H1 (cell line): ENCODE measurements at regions not wholly inside any gene's neighbourhood (a gene's known extent, or its start where the extent isn't known, plus 50 kb on each side); places are given as distances from the start of the nearest gene placed in this dataset.
A peak's percentile ranks its signal among the peaks of the same experiment; 100 is the strongest.

Experiments used
- CTCF ChIA-PET: fragments of 300-600 bp; sonication (Branson Sonifier 250); formaldehyde crosslinking; loops from one replicate; lab custom pipeline; 2021; ENCODE audit not compliant: partially characterized antibody; lab: Charles Lee
- POLR2A ChIA-PET: fragments of 300-600 bp; sonication (Branson Sonifier 250); formaldehyde crosslinking; loops from one replicate; lab custom pipeline; 2021; ENCODE audit warnings: inconsistent platforms; ENCODE audit not compliant: partially characterized antibody; lab: Charles Lee
- DNase-seq, 2 experiments: peaks; one replicate each; pipeline versions ENCODE4 v3.0.0 to v3.0.0-alpha.2; 2010 to 2022; ENCODE audit warnings: low spot score in 2 of 2, low read depth in 1 of 2, mixed read lengths in 1 of 2
- FAIRE-seq: peaks from 2 replicates; lab custom pipeline; 2011; peaks lifted over from hg19 to GRCh38; lab: Jason Lieb, UNC
- H2AFZ ChIP-seq: 2 replicates; pipeline ENCODE4 v1.8.1; 2012; ENCODE audit warnings: low read length, inconsistent platforms
- H2AK5ac ChIP-seq: 2 replicates; pipeline ENCODE4 v1.6.1; 2013; ENCODE audit warnings: low read depth, low read length
- H2BK120ac ChIP-seq: replicated peaks from 2 replicates; pipeline ENCODE3; 2013; ENCODE audit warnings: low read depth, low read length, inconsistent platforms
- H2BK12ac ChIP-seq: 2 replicates; pipeline ENCODE4 v1.6.1; 2013; ENCODE audit warnings: low read depth, low read length
- H2BK15ac ChIP-seq: 2 replicates; pipeline ENCODE4 v1.6.1; 2013; ENCODE audit warnings: low read length
- H2BK20ac ChIP-seq: 2 replicates; pipeline ENCODE4 v1.6.1; 2013; ENCODE audit warnings: low read length
- H2BK5ac ChIP-seq: 2 replicates; pipeline ENCODE4 v1.6.1; 2013; ENCODE audit warnings: low read depth, low read length
- H3K14ac ChIP-seq: 2 replicates; pipeline ENCODE4 v1.6.1; 2013; ENCODE audit warnings: inconsistent platforms; ENCODE audit not compliant: insufficient read length
- H3K18ac ChIP-seq: 2 replicates; pipeline ENCODE4 v1.6.1; 2013; ENCODE audit warnings: low read length; ENCODE audit errors: extremely low read depth
- H3K23ac ChIP-seq: 2 replicates; pipeline ENCODE4 v1.6.1; 2013; ENCODE audit warnings: inconsistent platforms; ENCODE audit not compliant: insufficient read length
- H3K23me2 ChIP-seq: 2 replicates; pipeline ENCODE4 v1.6.1; 2013; ENCODE audit warnings: low read depth, low read length
- H3K27ac ChIP-seq: 2 replicates; pipeline ENCODE4 v1.6.1; 2011; ENCODE audit warnings: low read depth, low read length, inconsistent platforms
- H3K27me3 ChIP-seq, 4 experiments: replicated peaks in 1 of 4; 1 replicate in 1 of 4; 2 replicates in 3 of 4; pipeline versions ENCODE4 v1.6.1 to v1.8.1; 2011 to 2013; ENCODE audit warnings: low read length in 3 of 4, mild to moderate bottlenecking in 3 of 4, inconsistent platforms in 2 of 4, mixed read lengths in 2 of 4, moderate library complexity in 1 of 4; ENCODE audit not compliant: control insufficient read depth in 3 of 4, insufficient read depth in 3 of 4; ENCODE audit errors: extremely low read depth in 1 of 4
- H3K36me3 ChIP-seq, 4 experiments: 2 replicates each; pipeline versions ENCODE4 v1.6.1 to v1.8.1; 2011 to 2013; ENCODE audit warnings: mild to moderate bottlenecking in 4 of 4, low read length in 3 of 4, moderate library complexity in 2 of 4, control low read depth in 1 of 4, inconsistent platforms in 1 of 4; ENCODE audit not compliant: insufficient read depth in 4 of 4, control insufficient read depth in 2 of 4
- H3K4ac ChIP-seq: replicated peaks from 2 replicates; pipeline ENCODE3; 2013; ENCODE audit warnings: low read length, low read depth, mixed read lengths, inconsistent platforms; ENCODE audit not compliant: insufficient read length
- H3K4me1 ChIP-seq, 4 experiments: replicated peaks in 1 of 4; 1 replicate in 1 of 4; 2 replicates in 3 of 4; pipeline versions ENCODE4 v1.6.1 to v1.8.1; 2011 to 2013; ENCODE audit warnings: low read length in 3 of 4, inconsistent platforms in 2 of 4, mixed read lengths in 1 of 4; ENCODE audit not compliant: insufficient read depth in 4 of 4, control insufficient read depth in 3 of 4
- H3K4me2 ChIP-seq, 2 experiments: 2 replicates each; pipeline versions ENCODE4 v1.6.1 to v1.8.1; 2011 to 2013; ENCODE audit warnings: low read depth in 2 of 2, low read length in 2 of 2, control low read depth in 1 of 2, inconsistent platforms in 1 of 2, mild to moderate bottlenecking in 1 of 2; ENCODE audit not compliant: insufficient read depth in 1 of 2
- H3K4me3 ChIP-seq, 4 experiments: fragments of 200-600, 300-600 bp in 1 of 4; sonication (generic), shearing (Covaris generic), sonication (Bioruptor Twin) in 1 of 4; 2 replicates each; pipeline versions ENCODE4 v1.5.1 to v1.8.1; 2011 to 2016; ENCODE audit warnings: low read length in 4 of 4, low read depth in 3 of 4, control low read depth in 2 of 4, inconsistent platforms in 2 of 4, mild to moderate bottlenecking in 2 of 4, mixed read lengths in 1 of 4, moderate library complexity in 1 of 4; ENCODE audit not compliant: insufficient read depth in 2 of 4; ENCODE audit errors: extremely low read depth in 1 of 4
- H3K56ac ChIP-seq: replicated peaks from 2 replicates; pipeline ENCODE3; 2013; ENCODE audit warnings: low read depth, mild to moderate bottlenecking, mixed read lengths, low read length, inconsistent platforms; ENCODE audit not compliant: insufficient read length
- H3K79me1 ChIP-seq: 2 replicates; pipeline ENCODE4 v1.6.1; 2013; ENCODE audit warnings: low read depth, low read length, control low read depth
- H3K79me2 ChIP-seq, 2 experiments: 2 replicates each; pipeline versions ENCODE4 v1.6.1 to v1.8.1; 2012 to 2013; ENCODE audit warnings: low read length in 2 of 2, mild to moderate bottlenecking in 2 of 2, inconsistent platforms in 1 of 2; ENCODE audit not compliant: insufficient read depth in 2 of 2, control insufficient read depth in 1 of 2
- H3K9ac ChIP-seq, 4 experiments: replicated peaks in 1 of 4; 1 replicate in 1 of 4; 2 replicates in 3 of 4; pipeline versions ENCODE4 v1.6.1 to v1.8.1; 2011 to 2013; ENCODE audit warnings: low read depth in 3 of 4, low read length in 3 of 4, control low read depth in 2 of 4, mild to moderate bottlenecking in 2 of 4, moderate library complexity in 2 of 4, inconsistent platforms in 1 of 4; ENCODE audit errors: extremely low read depth in 1 of 4
- H3K9me3 ChIP-seq, 2 experiments: 2 replicates each; pipeline versions ENCODE4 v1.6.1 to v1.8.1; 2012 to 2013; ENCODE audit warnings: mild to moderate bottlenecking in 2 of 2, moderate library complexity in 2 of 2, control low read depth in 1 of 2, inconsistent platforms in 1 of 2, low read depth in 1 of 2, low read length in 1 of 2, mixed read lengths in 1 of 2; ENCODE audit not compliant: insufficient read depth in 2 of 2
- H4K20me1 ChIP-seq, 2 experiments: replicated peaks in 1 of 2; 2 replicates each; pipeline versions ENCODE3 to v1.8.1; 2011 to 2013; ENCODE audit warnings: inconsistent platforms in 2 of 2, low read length in 2 of 2, mild to moderate bottlenecking in 1 of 2; ENCODE audit not compliant: insufficient read depth in 2 of 2, control insufficient read depth in 1 of 2
- H4K5ac ChIP-seq: 2 replicates; pipeline ENCODE4 v1.6.1; 2013; ENCODE audit warnings: low read length, low read depth, mixed read lengths, inconsistent platforms; ENCODE audit not compliant: insufficient read length
- H4K8ac ChIP-seq: 2 replicates; pipeline ENCODE4 v1.8.0; 2013; ENCODE audit warnings: mild to moderate bottlenecking, moderate library complexity, low read length, inconsistent platforms; ENCODE audit not compliant: insufficient read depth; ENCODE audit errors: extremely low read depth
- H4K91ac ChIP-seq: replicated peaks from 2 replicates; pipeline ENCODE3; 2013; ENCODE audit warnings: low read length, mixed read lengths, inconsistent platforms; ENCODE audit not compliant: insufficient read length
- BRCA1 ChIP-seq: IDR thresholded peaks from 2 replicates; pipeline ENCODE4 v1.6.1; 2012; ENCODE audit warnings: low read depth, low read length, improper control_type of control experiment
- CEBPB ChIP-seq: IDR thresholded peaks from 2 replicates; pipeline ENCODE4 v1.6.1; 2012; ENCODE audit warnings: low read depth, low read length
- TEAD4 ChIP-seq: IDR thresholded peaks from 2 replicates; pipeline ENCODE4 v1.6.1; 2012; ENCODE audit warnings: low read depth, low read length, inconsistent platforms, mixed read lengths
- WGBS, 2 experiments: shearing (Covaris generic) in 1 of 2; methylation state at CpG; one replicate each; pipeline versions ENCODE4 v1.1.6 to v1.1.7; 2013 to 2015; ENCODE audit warnings: low lambda C conversion rate in 2 of 2, mixed read lengths in 2 of 2, inconsistent platforms in 1 of 2, low coverage in 1 of 2, missing lambda C conversion rate in 1 of 2; ENCODE audit not compliant: insufficient replicate concordance in 2 of 2, insufficient coverage in 1 of 2, insufficient read length in 1 of 2; ENCODE audit errors: extremely low coverage in 1 of 2, missing lambda C conversion rate in 1 of 2; 5-methylcytosine and 5-hydroxymethylcytosine counted together

GRCh38 chr2:52343706-52344266, 1311.9 kb upstream of the NRXN1 start:
- ChIA-PET POLR2A (no interaction called here), CTCF (interaction anchor here (0.6 kb wide), 1 partner anchor 32 kb away, joined by 3 read pairs; no protein-coding TSS in a partner anchor)
- WGBS, 2 experiments, result 73% methylated on average over 2 of the region's 2 CpGs; no CpG with 5 or more reads in 1 of the 2 experiments
- Histone ChIP-seq H4K8ac (no peak overlapping the region), H2AK5ac (no peak overlapping the region), H3K23ac (no peak overlapping the region), H3K4me3 (no peak overlapping the region), H2AFZ (no peak overlapping the region), H2BK5ac (no peak overlapping the region), H3K4me2 (peak overlapping the region; percentile 20 to 26; a peak in 1 of 4 replicates), H3K27ac (no peak overlapping the region), H3K79me1 (no peaks in the 10 kb centered on the region), H4K91ac (no peak overlapping the region), H4K5ac (no peak overlapping the region), H3K27me3 (no peaks in the 10 kb centered on the region), H4K20me1 (no peaks in the 10 kb centered on the region), H2BK20ac (no peak overlapping the region), H3K18ac (no peak overlapping the region), H3K4me1 (peaks cover 0 to 20% (median 15%) of the 10 kb centered on the region in 4 experiments; a peak in 4 of 7 replicates), H3K9ac (no peak overlapping the region), H3K56ac (no peak overlapping the region), H3K4ac (no peak overlapping the region), H2BK12ac (no peak overlapping the region), H2BK15ac (no peak overlapping the region), H3K14ac (no peak overlapping the region), H3K79me2 (no peaks in the 10 kb centered on the region), H3K9me3 (no peaks in the 10 kb centered on the region), H3K23me2 (no peaks in the 10 kb centered on the region), H2BK120ac (no peak overlapping the region), H3K36me3 (no peaks in the 10 kb centered on the region)
- DNase-seq, result no peak
- FAIRE-seq, result peak; percentile 24
- TF ChIP-seq CEBPB (peak; percentile 4; the same call in 1 of the 2 replicates), TEAD4 (peak; percentile 44; the same call in 1 of the 2 replicates), BRCA1 (no peak)
